ENCODE measurements at regions not wholly inside any gene's neighbourhood (a gene's known extent, or its start where the extent isn't known, plus 50 kb on each side); places are given as distances from the start of the nearest gene placed in this dataset.

GRCh38 chr17:77306048-77306789, 165.4 kb downstream of the SEC14L1 start:
- FAIRE-seq (no peak), DNase-seq (ENCODE audit: extremely low spot score, insufficient read length, low read depth) (no peak)

DNA sequence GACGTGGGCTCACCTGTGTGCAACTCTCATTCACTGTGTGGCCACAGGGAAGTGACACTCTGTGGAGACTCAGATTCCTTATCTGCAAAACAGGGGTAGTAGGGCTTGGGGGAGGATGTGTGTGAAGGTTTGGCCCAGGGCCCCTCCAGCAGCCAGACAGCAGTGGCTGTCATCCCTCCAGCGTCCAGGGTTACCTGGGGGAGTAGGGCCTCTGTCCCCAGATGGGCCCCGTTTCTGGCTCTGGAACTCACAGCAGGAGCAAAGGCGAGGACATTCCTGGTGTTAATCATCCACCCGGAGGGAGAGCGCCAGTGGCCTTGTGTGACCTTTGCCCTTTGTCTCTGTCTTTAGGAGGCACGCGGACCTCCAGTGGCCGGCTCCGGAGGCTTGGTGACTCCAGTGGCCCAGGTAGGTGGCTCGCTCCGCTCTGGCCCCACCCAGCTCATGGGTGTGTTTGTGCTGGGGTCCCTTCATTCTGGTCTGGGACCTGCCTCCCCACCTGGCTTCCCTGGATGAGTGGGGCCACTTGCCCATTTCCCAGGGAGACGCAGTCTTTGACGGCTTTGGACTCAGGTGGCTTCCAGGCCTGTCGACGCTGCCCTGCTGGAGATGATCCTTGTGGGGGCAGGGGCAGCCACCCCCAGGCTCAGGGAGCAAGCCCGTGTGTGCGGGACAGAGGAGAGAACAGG, 166.2 kb downstream of the SEC14L1 start:
- DNase-seq (ENCODE audit: extremely low spot score, insufficient read length, low read depth) (no peak), FAIRE-seq (no peak)

GRCh38 chr17:77307479-77308198, 166.9 kb downstream of the SEC14L1 start:
- FAIRE-seq (no peak), DNase-seq (ENCODE audit: extremely low spot score, insufficient read length, low read depth) (no peak)

DNA sequence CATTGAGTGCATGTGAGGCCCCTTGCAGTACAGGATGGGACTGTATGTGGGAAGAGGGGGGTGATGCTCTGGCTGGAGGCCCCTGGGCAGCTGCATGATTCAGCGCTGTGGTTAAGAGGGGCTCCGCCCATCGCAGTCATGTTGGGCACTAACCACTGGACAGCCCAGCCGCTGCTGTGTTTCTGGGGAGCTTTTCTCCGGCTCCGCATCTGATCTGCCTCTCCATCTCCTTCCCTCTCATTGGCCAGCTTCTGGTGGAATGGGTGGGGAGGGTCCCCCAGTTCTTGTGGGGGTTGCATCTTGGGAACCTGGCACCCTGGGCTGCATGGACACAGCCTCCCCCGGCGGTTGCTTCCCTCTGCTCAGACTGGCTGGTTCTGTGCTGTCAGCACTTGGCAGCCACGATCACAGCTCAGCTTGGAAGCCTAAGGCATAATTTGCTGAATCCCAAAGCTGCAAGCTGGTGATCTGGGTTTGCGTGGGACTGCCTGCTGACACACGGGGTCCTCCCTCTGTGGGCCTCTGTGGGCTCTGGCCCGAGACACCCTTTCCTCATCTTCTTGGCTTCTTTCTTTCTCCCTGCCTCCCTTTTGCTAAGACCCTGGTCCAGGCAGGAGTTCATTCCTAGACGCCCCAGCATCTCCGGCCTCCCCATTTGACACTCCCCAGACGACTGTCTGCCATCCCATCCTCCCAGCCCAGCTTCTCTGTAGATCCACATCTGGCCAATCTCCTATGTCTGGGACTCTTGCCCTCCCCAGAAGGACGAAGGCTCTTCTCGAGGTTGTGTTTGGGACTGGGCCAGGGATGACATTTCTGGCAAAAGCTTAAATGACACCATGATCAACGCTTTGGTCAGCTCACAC, 168.3 kb downstream of the SEC14L1 start:
- DNase-seq (ENCODE audit: extremely low spot score, insufficient read length, low read depth) (no peak), FAIRE-seq (no peak)

- FAIRE-seq (no peak), DNase-seq (ENCODE audit: extremely low spot score, insufficient read length, low read depth) (no peak)
Observed at GRCh38 chr17:77310336-77310735, 169.6 kb downstream of the SEC14L1 start.

GRCh38 chr17:77311371-77311981, 170.7 kb downstream of the SEC14L1 start:
- FAIRE-seq (no peak), DNase-seq (ENCODE audit: extremely low spot score, insufficient read length, low read depth) (no peak)

GRCh38 chr17:77312061-77312701, 171.4 kb downstream of the SEC14L1 start:
- FAIRE-seq: no peak
- DNase-seq (ENCODE audit: extremely low spot score, insufficient read length, low read depth): no peak

DNA sequence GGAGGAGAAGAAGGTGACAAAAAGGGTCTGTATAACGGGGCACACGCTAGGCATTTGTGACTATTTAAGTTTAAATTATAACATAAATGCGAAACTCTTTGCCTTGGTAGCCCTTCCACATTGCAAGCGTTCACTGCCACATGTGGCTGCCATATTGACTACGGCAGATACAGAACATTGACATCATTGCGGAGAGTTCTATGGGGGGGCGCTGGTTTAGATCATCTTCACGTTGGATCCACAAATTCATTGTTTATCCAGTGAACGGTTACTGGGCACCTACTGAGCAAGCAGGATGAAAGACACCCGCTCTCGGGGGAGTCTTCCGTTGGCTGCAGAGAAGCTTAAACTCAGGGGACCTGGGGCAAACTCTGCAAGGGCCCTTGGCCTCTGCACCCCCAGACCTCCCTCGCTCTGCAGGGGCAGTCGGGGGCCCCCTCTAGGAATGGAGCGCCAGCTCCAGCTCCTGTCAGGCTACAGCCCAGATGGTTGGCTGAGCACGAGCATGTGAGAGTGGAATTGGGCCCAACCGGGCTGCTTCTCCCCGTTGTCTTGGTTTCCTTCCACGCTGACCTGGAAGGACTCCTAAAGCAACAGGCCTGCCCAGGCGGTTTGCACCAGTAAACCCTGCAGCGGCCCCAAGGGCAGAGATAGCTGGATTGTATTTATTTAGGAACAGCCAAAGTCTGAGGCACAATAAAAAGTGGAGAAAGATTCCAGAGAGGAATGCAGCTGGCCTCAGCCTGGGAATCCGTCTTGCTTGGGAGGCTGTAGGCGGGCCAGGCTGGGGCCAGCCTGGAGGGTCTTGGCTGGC, 172.2 kb downstream of the SEC14L1 start:
- no peak for DNase-seq (ENCODE audit: extremely low spot score, insufficient read length, low read depth)
- no peak for FAIRE-seq

GRCh38 chr17:77313831-77314230, 173.1 kb downstream of the SEC14L1 start:
- DNase-seq (ENCODE audit: extremely low spot score, insufficient read length, low read depth) (no peak), FAIRE-seq (no peak)

GRCh38 chr17:77314601-77315000, 173.8 kb downstream of the SEC14L1 start:
- no peak for DNase-seq (ENCODE audit: extremely low spot score, insufficient read length, low read depth)
- FAIRE-seq: no peak

- no peak for DNase-seq (ENCODE audit: extremely low spot score, insufficient read length, low read depth)
- no peak for FAIRE-seq
Observed at GRCh38 chr17:77315010-77315409, 174.2 kb downstream of the SEC14L1 start.

DNA sequence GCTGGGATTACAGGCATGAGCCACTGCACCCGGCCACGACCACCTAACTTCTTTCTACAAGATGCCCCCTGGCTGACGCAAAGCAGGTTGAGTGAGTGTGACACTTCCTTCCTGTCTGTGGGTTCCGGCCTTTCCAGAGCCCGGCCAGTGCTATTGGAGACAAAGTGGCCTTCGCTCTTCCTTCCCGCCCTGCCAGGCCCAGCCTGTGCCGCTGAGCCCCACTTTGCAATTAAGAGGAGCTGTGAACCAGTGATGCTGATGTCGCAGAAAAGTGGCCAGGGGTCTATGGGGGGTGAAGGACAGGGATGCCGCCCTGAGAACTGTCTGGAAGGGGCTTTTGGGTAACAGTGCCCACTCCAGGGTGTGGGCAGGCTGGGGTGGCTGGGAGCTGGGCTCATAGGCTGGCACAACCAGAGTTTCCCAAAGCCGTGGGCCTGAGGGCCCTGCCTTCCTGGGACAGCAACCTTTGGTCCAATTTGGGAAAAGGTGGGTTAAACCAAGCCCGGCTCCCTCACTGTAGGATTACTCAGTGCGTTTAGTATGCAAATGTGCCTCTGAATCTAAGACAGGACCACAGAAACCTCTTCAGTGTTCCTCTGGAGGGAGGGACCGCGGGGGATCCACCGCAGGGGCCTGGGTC, 174.9 kb downstream of the SEC14L1 start:
- no peak for FAIRE-seq
- DNase-seq (ENCODE audit: extremely low spot score, insufficient read length, low read depth): no peak

DNA sequence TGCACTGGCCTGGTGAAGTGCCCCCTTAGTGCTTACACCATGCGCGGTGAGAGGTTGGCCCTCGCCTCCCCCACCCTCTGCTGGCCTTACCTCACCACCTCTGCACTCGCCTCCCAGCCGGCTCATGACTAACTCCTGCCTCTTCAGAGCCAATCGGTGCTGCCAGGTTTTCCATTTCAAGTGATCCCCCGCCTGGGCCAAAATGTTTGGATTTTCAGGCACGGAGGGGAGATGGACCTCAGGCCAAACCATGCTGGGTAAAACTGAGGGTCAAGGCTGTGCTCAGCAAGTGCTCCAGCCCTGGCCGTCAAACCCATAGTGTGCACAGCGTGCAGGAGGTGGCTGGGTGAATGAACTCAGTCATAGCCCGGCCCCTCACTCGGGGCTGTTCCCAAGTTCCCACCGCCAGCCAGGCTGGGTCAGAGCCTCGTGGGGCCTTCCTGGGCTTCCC, 175.4 kb downstream of the SEC14L1 start:
- FAIRE-seq (no peak), DNase-seq (ENCODE audit: extremely low spot score, insufficient read length, low read depth) (no peak)

- FAIRE-seq (no peak), DNase-seq (ENCODE audit: extremely low spot score, insufficient read length, low read depth) (no peak)
Observed at GRCh38 chr17:77316651-77317050, 175.9 kb downstream of the SEC14L1 start.

GRCh38 chr17:77317091-77317750, 176.5 kb downstream of the SEC14L1 start:
- FAIRE-seq (no peak), DNase-seq (ENCODE audit: extremely low spot score, insufficient read length, low read depth) (no peak)

- no peak for FAIRE-seq
Observed at GRCh38 chr17:77318021-77318420, 177.3 kb downstream of the SEC14L1 start.

GRCh38 chr17:77318491-77319210, 177.9 kb downstream of the SEC14L1 start:
- FAIRE-seq (no peak), DNase-seq (ENCODE audit: extremely low spot score, insufficient read length, low read depth) (no peak)

More at GRCh38 chr17:77318021-77318420, 177.3 kb downstream of the SEC14L1 start:
- DNase-seq (ENCODE audit: extremely low spot score, insufficient read length, low read depth): no peak
